Suppressor macrophage treated with lipopolysaccharide for 4 hours (primary cell): ENCODE measurements at regions not wholly inside any gene's neighbourhood (a gene's known extent, or its start where the extent isn't known, plus 50 kb on each side); places are given as distances from the start of the nearest gene placed in this dataset.
"Not testable (repeated sequence)": the region's sequence is repeated elsewhere in the genome, so short reads cannot be mapped to it uniquely, and the experiment has no call there.

Experiments
- DNase-seq: peaks from one replicate; pipeline ENCODE4 v3.0.0-alpha.2; 2020

DNA sequence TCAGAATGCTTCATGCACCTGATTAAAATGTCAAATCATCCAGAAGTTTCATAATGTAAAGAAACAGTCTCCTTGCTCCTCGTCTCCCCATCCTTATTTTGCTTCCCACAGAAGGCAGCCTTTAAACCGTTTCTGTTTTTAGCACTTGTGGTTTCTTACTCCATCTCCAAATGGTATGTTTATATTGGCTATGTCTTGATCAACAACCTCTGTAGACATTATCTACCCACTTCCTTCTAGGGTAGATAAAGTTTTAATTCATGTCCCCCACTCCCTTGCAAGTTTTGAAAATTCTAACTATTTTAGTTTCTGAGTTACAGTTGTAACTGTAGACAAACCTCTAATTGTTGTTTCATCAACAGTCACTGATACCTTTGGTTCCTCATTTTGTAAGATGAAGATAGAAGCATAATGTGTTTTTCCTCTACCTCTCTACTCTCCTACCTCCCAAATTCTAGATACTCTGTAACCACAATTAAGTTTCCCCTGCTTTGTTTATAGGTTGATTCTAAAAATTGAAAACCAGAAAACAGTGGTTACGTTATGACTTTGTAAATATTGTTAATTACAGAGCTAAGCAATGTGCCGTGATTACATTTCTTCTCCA lies 291.7 kb upstream of the GATB start:
- no peak for DNase-seq

DNA sequence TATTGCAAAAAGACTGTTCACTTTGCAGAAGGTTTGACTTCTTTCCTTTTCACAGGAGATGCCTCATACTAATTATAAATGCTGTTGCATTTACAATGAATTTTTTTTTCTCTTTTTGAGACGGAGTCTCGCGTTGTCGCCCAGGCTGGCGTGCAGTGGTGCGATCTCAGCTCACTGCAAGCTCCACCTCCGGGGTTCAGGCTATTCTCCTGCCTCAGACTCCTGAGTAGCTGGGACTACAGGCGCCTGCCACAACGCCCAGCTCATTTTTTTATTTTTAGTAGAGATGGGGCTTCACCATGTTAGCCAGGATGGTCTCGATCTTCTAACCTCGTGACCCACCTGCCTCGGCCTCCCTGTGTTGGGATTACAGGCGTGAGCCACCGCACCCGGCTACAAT lies 290.5 kb upstream of the GATB start:
- not testable (repeated sequence) for DNase-seq

DNA sequence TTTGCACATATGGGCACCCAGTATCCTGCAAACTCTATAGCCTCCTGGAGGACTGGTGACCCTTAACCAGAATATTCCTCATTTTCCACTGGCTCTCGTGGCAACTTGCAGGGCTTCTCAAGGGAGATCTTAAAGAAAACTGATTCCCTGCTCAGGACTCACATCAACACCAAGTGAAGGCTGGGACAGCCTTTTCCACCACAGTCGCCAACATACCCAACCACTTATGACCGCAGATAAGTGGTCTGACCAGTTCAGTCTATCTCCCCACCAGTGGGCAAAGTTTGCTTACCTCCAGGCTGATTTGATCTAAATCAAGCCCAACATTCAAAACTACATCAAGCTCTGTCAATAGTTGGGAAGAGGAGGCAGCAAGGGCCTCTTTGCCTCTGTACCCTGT lies 289.3 kb upstream of the GATB start:
- DNase-seq: no peak

DNA sequence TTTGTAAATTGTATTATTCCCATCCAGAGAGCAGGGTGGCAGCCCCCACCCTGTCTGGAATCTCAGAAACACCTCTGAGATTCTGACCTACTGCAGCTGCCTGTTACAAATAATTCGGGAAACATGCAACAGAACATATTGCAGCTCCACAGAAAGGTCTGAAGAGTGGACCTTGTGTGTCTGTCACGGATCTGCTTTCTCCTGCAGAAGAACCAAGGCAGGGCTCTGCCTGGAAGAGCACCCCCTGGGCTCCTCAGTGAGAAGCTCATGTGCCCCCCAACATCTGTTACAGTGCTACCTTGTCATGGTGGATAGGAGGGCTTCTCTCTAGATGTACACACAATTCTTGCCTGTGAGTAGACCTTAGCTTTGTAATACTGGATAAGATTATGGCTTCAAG lies 286.6 kb upstream of the GATB start:
- DNase-seq: no peak

DNA sequence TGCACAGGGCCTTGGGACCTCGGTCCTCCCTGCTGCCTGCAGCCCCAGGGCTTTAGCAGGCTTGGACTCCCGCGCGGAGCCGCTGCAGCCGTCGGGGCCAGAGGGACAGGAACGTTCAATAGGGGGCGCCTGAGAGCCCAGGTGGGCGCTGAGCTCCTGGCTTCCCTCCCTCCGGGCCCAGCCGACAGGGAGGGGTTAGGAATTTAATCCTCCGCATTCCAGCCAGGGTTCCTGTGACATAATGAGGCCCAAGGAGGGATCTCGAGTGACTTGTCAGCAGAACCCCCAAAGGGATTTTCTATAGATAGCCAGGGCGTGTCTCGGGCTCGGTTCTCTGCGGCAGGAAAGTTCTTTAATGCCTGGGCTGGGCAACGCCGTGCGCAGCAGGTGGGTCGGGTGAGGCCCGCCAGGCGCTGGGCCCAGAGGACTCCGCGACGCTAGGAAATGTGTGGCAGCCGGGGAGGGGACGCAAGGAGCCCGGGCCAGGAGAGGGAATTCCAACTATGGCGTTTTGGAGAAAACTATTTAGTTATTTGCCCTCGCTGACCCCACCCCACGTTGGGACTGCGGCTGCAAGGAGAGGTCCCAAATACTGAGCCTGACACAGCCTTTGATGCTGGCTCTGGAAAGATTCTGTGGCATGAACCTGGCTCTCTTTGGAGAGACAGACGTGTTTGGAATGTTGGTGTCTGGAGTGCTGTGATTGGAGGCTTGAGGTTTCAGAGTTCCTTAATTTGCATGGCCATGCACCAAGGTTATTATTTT lies 285.2 kb upstream of the GATB start:
- DNase-seq: peak; percentile 17

DNA sequence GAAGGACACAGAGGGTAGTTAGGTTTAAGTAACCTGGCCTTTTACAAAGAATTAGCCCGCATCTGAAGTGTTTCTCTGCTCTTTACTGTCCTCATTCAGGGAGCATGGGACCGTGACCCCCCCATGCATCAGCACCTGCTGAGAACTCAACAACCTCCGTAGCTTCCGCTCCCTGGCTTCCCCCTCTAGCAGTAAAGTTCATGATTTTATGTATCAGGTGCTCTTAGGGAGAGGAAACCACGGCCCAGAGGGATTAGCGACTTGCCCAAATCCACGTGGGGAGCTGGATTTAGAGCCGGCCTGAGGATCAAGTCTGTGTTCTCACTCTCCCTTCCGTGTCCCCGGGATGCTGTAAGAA lies 284.6 kb upstream of the GATB start:
- DNase-seq: no peak

DNA sequence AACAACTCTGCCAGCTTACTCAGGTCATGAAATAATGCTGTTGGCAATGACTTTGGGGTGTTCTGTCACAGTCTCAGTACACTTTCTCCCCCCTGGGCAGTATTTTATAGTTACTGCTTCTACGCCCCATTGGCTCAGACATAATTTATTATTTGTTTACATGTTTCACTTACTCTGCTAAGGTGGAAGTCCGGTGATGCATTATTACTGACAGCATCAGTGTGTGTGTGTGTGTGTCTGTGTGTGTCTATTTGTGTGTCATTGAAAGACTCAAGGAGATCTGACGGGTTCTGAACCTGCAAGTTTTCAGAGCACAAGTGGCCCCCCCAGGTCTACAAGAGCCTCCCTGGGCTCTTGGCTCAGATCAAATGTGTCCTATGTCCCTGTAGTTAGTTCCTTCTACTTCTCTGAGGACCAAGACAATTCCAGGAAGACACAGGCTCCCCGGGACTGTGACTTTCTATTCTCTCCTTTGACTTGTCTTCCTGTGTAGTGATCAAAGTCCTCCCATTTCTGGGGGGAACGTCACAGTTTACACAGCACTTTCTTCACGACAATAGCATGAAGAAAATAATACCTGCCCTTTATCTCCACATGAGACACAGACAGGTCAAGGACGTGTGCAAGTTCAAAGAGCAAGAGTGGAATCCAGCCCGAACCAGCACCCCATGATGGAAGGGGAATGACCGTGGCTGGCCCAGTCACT lies 283.7 kb upstream of the GATB start:
- no peak for DNase-seq

DNA sequence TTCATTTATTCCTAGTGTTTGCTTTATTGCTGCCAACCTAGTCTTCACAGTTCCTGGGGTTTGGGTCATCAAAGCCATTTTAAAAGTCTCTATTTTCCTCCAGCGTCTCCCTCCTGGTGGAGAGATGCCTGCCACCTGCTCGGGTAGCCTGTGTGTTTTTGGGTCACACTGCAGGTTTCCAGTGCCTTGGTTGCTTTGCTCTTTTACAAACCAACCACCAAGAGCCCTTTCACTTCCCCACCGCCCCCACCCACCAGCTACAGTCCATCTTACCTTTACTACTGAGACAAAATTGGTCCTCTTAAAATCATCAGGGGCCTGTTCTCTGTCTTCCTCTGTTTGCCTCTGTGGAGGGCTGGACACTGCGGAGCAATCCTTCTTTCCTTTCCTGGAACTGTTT lies 280.5 kb upstream of the GATB start:
- DNase-seq: no peak

DNA sequence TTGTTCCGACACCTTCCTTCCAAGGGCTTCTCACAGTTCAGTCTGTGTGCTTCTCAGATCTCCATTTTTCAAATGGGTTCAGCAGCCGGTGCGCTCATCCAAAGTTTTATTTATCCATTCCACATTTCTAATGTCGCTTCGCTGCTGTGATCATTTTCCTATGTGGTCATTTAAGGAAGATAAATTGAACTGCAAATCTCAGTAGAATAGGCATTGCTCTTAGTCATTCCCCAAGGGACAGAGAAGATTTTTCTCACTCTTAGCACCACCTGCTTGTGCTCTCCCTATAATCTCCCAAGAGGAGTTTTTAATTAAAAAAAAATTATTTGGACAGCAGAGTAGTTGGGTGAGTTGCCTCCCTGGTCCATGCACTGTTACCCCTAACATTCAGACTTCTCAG lies 278.9 kb upstream of the GATB start:
- DNase-seq: no peak

DNA sequence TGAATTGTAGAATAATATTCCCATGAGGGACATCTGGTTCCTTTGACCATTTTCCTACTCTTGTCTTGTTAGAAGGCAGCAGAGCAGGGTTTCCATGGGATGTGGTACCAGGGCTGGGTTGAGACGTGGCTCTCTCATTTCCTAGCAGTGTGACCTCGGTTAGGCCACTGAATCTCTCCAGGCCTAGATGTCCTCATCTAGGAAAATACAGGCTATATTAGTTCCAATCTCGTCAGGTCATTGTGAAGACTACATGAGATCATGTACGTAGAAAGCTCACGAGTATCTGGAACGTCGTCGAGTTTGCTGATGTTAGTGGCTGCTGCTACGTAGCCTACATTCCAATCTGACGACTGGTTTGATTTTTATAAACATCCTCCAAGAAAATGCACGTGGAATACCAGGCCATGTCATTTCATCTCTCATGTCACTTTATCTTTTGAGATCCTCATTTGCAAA lies 278.2 kb upstream of the GATB start:
- DNase-seq: no peak

DNA sequence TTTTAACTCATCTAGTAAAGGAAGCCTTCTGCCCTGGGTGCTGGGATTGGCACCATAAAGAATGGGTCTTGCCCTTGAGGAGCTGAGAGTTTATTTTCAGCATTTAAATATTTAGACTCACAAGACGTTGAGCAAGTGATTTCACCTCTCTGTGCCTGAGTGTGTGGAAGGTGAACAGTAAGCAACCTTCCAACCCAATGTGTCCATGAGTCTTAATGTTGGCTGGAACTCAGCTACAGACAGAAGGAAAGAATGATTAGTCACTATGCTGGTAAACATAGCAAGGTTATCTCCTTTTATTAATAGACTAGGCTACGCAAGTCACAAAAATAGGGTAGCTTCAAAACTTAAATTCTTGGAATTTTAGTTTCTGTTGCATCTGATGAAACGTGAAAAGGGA lies 277.4 kb upstream of the GATB start:
- DNase-seq: no peak

DNA sequence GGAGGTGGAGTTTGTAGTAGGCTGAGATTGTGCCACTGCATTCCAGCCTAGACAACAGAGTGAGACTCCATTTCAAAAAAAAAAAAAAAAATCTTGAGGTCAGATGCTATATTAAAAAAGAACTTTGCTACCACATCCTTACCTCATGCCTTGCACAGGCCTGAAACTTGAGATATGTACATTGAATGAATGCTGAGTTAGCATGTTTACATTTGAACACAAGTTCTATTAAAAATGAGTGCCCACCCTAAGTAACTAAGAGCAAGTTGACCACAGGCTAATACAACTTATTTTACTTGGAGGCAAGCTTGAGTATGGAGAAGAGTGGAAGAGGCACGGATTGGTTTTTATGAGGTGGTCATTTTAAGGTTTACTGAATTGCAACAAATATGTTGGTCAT lies 276.6 kb upstream of the GATB start:
- no peak for DNase-seq

DNA sequence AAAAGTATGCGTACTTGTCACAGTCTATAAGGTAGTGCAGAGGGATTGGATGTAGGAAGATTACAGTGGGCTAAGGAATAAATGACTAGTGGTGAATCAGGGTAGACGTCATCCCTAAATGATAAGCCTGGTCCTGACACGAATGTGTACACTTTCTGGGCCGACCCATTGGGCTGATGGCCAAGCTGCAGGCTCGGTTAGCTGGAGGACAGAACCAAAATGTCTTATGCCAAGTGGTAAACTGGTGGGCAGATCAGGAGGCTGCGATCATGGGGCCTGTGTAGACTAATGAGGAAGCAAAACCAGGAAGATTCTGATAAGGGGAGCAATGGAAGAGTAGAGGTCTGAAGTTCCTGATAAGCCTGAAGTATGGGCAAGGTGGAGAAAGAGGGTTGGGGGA lies 272.8 kb upstream of the GATB start:
- no peak for DNase-seq

DNA sequence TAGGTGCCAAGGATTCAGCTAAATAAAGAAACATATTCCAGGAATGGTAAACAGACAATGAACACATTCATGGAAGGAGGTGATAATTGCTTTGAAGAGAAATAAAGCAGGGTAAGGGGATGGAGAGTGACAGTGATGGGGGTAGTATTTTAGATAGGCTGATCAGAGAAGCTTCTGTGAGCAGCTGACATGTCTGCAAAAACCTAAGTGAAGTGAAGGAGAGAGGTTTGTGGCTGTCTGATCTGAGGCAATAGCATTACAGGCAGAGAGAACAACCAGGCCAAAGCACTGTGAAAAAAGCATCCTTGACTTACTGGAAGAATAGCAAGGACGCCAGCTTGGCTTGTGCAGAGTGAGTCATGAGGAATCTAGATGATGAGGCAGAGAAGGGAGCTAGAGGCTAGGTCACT lies 271.9 kb upstream of the GATB start:
- no peak for DNase-seq

DNA sequence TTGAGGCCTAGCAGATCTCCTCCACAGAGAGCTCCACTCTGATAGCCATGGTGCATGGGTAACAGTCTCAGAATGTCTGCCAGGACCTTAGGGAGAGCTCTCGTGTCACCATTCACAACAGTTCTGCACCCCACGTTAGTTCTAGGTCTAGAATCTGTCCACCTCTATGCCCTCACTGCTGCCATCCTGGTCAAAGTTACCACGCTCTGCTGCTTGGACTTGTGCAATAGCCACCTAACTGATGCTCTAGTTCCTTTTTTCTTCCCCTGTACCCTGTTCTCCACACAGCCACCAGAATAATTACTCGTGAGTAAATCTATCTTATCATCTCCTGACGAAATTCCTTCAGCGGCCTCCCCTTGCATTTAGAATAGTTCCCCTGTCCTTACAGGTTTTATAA lies 268.8 kb upstream of the GATB start:
- DNase-seq: no peak

DNA sequence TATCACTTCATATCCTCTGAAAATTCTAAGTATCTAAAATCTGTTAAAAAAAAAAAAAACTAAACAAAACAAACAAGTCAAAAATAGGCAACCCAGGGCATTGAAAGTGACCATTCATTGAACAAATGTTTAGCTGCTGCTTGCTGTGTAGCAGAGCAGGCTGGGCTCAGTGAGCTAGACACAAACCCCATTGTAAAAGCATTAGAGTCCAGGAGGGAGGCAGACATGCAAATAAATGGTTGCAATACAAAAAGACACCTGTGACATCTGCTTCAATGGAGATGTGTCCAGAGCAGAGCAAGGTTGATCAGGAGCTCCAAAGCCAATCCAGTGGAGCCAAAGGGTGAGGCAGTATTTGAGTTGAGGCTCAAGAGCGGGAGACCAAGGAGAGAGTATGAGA lies 267.3 kb upstream of the GATB start:
- no peak for DNase-seq

DNA sequence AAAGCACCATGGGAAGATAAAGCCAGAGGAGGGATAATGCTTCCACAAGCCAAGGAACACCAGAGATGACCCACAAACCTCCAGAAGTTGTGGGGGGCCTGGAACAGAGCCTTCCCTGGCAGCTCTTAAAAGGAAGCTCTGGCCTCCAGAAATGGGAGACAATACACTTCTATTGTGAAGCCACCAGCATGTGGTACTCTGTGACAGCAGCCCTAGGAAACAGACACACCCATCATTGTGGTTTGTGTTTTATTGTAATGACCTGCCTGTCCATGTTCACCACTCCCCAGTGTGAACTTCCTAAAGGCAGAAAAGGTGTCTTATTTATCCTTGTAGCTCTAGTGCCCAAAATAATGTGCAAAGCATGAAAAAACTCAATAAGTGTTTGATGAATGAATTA lies 264.1 kb upstream of the GATB start:
- DNase-seq: no peak

DNA sequence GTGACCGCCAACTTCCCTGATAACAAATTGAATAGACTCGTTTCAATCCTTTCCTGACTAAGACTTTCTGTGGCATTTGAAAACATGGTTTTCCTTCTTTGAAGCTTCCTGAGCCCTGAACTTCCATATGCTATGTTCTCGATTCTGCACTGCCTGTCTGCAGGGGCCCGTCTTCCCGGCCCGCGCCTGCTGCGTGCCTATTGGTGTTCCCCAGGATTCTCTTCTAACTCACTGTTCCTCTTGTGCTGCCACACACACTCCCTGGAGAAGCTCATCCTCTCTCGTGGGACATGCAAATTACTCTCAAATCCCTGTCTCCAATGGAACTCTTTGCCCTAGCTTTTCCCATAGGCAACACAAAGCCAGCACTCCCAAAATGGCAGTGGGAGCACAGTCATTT lies 262.9 kb upstream of the GATB start:
- no peak for DNase-seq

DNA sequence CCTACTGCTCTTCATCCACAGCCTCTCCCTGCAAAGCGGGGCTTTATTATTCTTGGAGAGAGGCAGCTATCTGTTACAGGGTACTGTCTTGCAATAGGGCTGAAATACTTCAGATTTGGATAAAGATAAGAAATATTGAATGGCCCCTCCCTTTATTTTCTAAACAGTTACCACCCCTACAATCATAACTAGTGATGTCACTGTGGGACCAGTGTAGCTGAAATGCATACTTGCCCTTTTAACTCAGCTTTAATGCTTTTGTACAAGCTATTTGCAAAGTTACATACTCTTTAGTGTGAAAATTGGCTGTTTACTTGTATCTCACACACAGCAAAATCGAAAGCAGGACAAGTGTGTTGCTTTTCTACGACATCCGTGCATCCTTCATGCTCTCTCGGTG lies 261.7 kb upstream of the GATB start:
- DNase-seq: no peak

DNA sequence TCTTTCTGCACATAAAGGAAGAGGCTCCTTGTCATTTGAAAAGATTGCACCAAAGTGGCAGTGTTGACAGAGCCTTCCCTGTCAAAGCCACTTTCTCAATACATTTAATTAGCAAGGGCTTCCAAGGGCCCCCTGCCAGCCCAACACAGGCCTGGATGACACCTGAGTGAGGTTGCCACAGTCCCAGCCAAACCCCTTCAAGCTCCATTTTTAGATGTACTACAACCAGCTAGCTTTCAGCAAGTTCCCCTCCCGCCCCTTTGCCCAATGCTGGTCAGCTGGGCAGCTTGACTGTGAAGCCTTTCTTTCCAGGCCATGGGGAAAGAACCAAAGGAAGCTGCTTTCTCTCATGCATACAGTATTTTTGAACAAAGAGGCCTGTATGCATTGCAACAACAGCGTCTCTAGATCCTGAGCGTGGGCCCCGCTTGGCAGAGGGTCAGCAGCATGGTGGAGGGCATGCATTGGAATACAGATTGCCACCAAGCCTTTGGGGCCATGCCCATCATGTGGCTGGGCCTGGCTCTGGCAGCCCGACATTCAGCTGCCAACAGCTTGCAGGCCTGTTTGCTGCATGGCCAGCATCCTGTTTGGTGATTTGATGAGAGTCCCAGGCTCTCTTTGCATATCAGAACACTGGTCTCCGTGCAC lies 261.1 kb upstream of the GATB start:
- DNase-seq: no peak

DNA sequence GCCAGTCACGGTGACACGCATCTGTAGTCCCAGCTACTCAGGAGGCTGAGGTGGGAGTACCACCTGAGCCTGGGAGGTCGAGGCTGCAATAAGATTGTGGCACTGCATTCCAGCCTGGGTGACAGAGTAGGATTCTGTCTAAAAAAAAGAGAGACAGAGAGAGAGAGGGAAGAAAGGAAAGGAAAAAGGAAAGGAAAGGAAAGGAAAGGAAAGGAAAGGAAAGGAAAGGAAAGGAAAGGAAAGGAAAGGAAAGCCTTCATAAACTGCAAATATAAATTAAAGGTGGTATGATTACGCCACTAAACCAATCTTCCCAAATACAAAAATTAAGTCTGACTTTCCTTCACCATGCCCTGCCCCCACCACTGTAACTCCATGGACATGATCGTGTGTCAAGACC lies 259.3 kb upstream of the GATB start:
- no peak for DNase-seq

DNA sequence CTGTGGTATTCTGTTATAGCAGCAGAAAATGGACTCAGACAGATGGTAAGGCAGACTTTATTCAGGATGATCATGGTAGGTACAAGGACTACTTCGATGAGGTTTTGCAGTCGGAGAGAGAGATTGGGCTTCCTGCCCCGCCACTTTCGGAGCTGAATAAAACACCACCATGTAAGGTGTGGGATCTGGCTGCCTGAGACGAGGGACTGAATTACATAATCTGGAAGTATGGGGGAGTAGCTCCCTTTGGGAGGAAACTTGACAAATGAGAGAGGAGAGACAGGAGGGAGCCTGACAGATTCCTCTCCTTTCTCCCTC lies 255.5 kb upstream of the GATB start:
- DNase-seq: no peak

DNA sequence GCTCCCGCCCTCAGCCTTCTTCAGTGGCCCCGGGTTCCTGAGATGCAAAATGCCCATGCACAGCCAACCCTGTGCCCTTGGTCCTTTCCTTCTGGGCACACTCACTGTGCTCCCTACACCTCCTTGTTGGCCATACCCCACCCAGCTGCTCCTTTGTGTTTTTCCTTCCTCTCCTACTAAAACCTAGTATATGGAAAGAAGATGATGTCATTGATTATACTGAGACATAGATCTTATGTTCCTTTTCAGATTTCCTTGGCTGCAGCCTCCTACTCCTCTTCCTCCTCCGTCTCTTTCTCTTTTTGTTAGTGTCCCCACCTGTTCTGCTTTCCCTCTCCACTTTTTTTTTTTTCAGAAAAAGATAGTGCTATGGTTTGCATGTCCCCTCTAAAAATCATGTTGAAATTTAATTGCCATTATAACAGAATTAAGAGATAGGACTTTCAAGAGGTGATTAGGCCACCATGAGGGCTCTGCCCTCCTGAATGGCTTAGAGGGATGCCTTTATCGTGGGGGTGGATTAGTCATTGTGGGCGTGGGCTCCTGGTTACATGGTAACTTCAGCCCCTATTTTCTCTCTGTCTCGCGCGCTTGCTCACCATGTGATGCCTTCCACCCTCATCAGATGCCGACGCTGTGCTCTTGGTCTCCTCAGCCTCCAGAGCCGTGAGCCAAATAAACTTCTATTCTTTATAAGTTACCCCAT lies 254.9 kb upstream of the GATB start:
- no peak for DNase-seq
